HEK293 (cell line): ENCODE measurements at regions not wholly inside any gene's neighbourhood (a gene's known extent, or its start where the extent isn't known, plus 50 kb on each side); places are given as distances from the start of the nearest gene placed in this dataset.

Experiments
- CTCF ChIA-PET: fragments of 350-600 bp; formaldehyde crosslinking; extraction: SDS; loops from one replicate; lab custom pipeline; 2021; ENCODE audit warnings: antibody characterized with exemption; lab: Yijun Ruan, JAX
- POLR2A ChIA-PET: fragments of 300-600 bp; formaldehyde crosslinking; extraction: SDS; loops from one replicate; lab custom pipeline; 2020; ENCODE audit warnings: antibody characterized with exemption, inconsistent platforms; lab: Yijun Ruan, JAX
- H3K27ac ChIP-seq: fragments of 200-500 bp; sonication (Bioruptor generic); 2 replicates; pipeline ENCODE4 v1.5.1; 2014; ENCODE audit warnings: low read depth, low read length, control low read depth, inconsistent platforms; ENCODE audit errors: extremely low read depth
- H3K36me3 ChIP-seq, 2 experiments: fragments of 200-500 bp in 1 of 2; sonication (Bioruptor generic) in 1 of 2; 1 replicate in 1 of 2; 2 replicates in 1 of 2; pipeline ENCODE4 v1.5.1; 2014 to 2017; ENCODE audit warnings: inconsistent platforms in 2 of 2, low read length in 2 of 2; ENCODE audit not compliant: control insufficient read depth in 2 of 2, insufficient read depth in 1 of 2
- H3K4me1 ChIP-seq: fragments of 200-500 bp; sonication (Bioruptor generic); 2 replicates; pipeline ENCODE4 v1.5.1; 2014; ENCODE audit warnings: mild to moderate bottlenecking, low read length, inconsistent platforms; ENCODE audit not compliant: control insufficient read depth, insufficient read depth
- H3K4me3 ChIP-seq: 2 replicates; pipeline ENCODE4 v1.5.1; 2011; ENCODE audit warnings: low read depth, mild to moderate bottlenecking, control low read depth, low read length, moderate library complexity
- H3K9me3 ChIP-seq: fragments of 200-500 bp; sonication (Bioruptor generic); 2 replicates; pipeline ENCODE4 v1.5.1; 2014; ENCODE audit warnings: low read depth, low read length, inconsistent platforms; ENCODE audit not compliant: control insufficient read depth, insufficient read depth
- GLI4 ChIP-seq: fragments of 450-650 bp; formaldehyde crosslinking; IDR thresholded peaks from 2 replicates; pipeline ENCODE4 v1.5.1; 2016; ENCODE audit warnings: missing biosample characterization, missing genetic modification characterization
- GLIS1 ChIP-seq: fragments of 450-650 bp; formaldehyde crosslinking; IDR thresholded peaks from 2 replicates; pipeline ENCODE4 v1.5.1; 2016; ENCODE audit warnings: missing biosample characterization, missing genetic modification characterization
- KLF17 ChIP-seq: fragments of 450-650 bp; formaldehyde crosslinking; IDR thresholded peaks from 2 replicates; pipeline ENCODE4 v1.5.1; 2016; ENCODE audit warnings: missing biosample characterization, missing genetic modification characterization
- KLF8 ChIP-seq: fragments of 450-650 bp; formaldehyde crosslinking; IDR thresholded peaks from 2 replicates; pipeline ENCODE4 v1.5.1; 2016; ENCODE audit warnings: missing biosample characterization, missing genetic modification characterization
- PRDM10 ChIP-seq: fragments of 450-650 bp; formaldehyde crosslinking; IDR thresholded peaks from 2 replicates; pipeline ENCODE4 v1.5.1; 2016; ENCODE audit warnings: missing biosample characterization, missing genetic modification characterization
- SCRT2 ChIP-seq: fragments of 450-650 bp; formaldehyde crosslinking; IDR thresholded peaks from 2 replicates; pipeline ENCODE4 v1.5.1; 2016; ENCODE audit warnings: missing biosample characterization, missing genetic modification characterization
- WT1 ChIP-seq: fragments of 450-650 bp; formaldehyde crosslinking; IDR thresholded peaks from 2 replicates; pipeline ENCODE4 v1.5.1; 2016; ENCODE audit warnings: missing biosample characterization, missing genetic modification characterization
- ZBTB10 ChIP-seq: fragments of 450-650 bp; formaldehyde crosslinking; IDR thresholded peaks from 2 replicates; pipeline ENCODE4 v1.5.1; 2016; ENCODE audit warnings: missing biosample characterization, missing genetic modification characterization
- ZFP69B ChIP-seq: fragments of 450-650 bp; formaldehyde crosslinking; IDR thresholded peaks from 2 replicates; pipeline ENCODE4 v1.5.1; 2016; ENCODE audit warnings: missing biosample characterization, missing genetic modification characterization
- ZNF121 ChIP-seq: fragments of 450-650 bp; formaldehyde crosslinking; IDR thresholded peaks from 2 replicates; pipeline ENCODE4 v1.5.1; 2016; ENCODE audit warnings: missing biosample characterization, missing genetic modification characterization
- ZNF214 ChIP-seq: fragments of 450-650 bp; formaldehyde crosslinking; IDR thresholded peaks from 2 replicates; pipeline ENCODE4 v1.5.1; 2017; ENCODE audit warnings: missing biosample characterization, mild to moderate bottlenecking, missing genetic modification characterization, borderline replicate concordance
- ZNF473 ChIP-seq: fragments of 450-650 bp; formaldehyde crosslinking; IDR thresholded peaks from 2 replicates; pipeline ENCODE4 v1.5.1; 2017; ENCODE audit warnings: missing biosample characterization, missing genetic modification characterization
- ZNF561 ChIP-seq: fragments of 450-650 bp; IDR thresholded peaks from 2 replicates; pipeline ENCODE4 v1.5.1; 2018; ENCODE audit warnings: missing biosample characterization, missing genetic modification characterization, borderline replicate concordance
- ZNF621 ChIP-seq: fragments of 450-650 bp; formaldehyde crosslinking; IDR thresholded peaks from 2 replicates; pipeline ENCODE4 v1.5.1; 2017; ENCODE audit warnings: missing biosample characterization, missing genetic modification characterization
- ZNF692 ChIP-seq: fragments of 450-650 bp; formaldehyde crosslinking; IDR thresholded peaks from 2 replicates; pipeline ENCODE4 v1.5.1; 2016; ENCODE audit warnings: missing biosample characterization, missing genetic modification characterization
- ZNF76 ChIP-seq: fragments of 450-650 bp; formaldehyde crosslinking; IDR thresholded peaks from 2 replicates; pipeline ENCODE4; 2016; ENCODE audit warnings: low read depth, missing biosample characterization, missing genetic modification characterization, borderline replicate concordance
- ZSCAN23 ChIP-seq: fragments of 450-650 bp; formaldehyde crosslinking; IDR thresholded peaks from 2 replicates; pipeline ENCODE4 v1.5.1; 2016; ENCODE audit warnings: missing biosample characterization, missing genetic modification characterization

- no peaks in the 10 kb centered on the region for H3K4me1 ChIP-seq
- CTCF ChIA-PET = no interaction called here
- H3K9me3 ChIP-seq = no peaks in the 10 kb centered on the region
- TF ChIP-seq PRDM10 (no peak), ZSCAN23 (tag by site-specific recombination) (no peak), ZNF76 (tag by site-specific recombination) (no peak), ZNF473 (tag by site-specific recombination) (no peak), ZNF561 (tag by site-specific recombination) (no peak), GLIS1 (tag by site-specific recombination) (no peak), SCRT2 (tag by site-specific recombination) (no peak), ZBTB10 (tag by site-specific recombination) (no peak), GLI4 (tag by site-specific recombination) (no peak), ZNF692 (tag by site-specific recombination) (no peak), WT1 (no peak), ZNF121 (tag by site-specific recombination) (no peak), ZFP69B (tag by site-specific recombination) (no peak), ZNF214 (tag by site-specific recombination) (no peak), ZNF621 (tag by site-specific recombination) (no peak), KLF8 (no peak), KLF17 (tag by site-specific recombination) (no peak)
- H3K36me3 ChIP-seq = no peaks in the 10 kb centered on the region
- H3K27ac ChIP-seq = no peak overlapping the region
- no peak overlapping the region for H3K4me3 ChIP-seq
- POLR2A ChIA-PET = interaction anchor here (1.2 to 1.3 kb wide), 2 partner anchors 17 to 84 kb away, joined by 3 to 4 read pairs; partner anchors contain the start of gene INSIG1
Measured at GRCh38 chr7:155213385-155213784, 84.3 kb upstream of the INSIG1 start.
